GM23338 (cell line): ENCODE measurements at regions not wholly inside any gene's neighbourhood (a gene's known extent, or its start where the extent isn't known, plus 50 kb on each side); places are given as distances from the start of the nearest gene placed in this dataset.

ENCODE experiments used
- ATAC-seq: fragments of 200-7000 bp; cut with Tn5 transposase; 3 replicates; pipeline ENCODE4 v1.9.1; 2020
- DNase-seq: peaks from one replicate; pipeline ENCODE4 v3.0.0-alpha.2; 2015; ENCODE audit warnings: low spot score
- H2AFZ ChIP-seq: fragments of 200-600 bp; sonication (generic); 2 replicates; pipeline ENCODE4 v1.8.0; 2016; ENCODE audit warnings: antibody characterized with exemption, mild to moderate bottlenecking, moderate library complexity
- H3F3A ChIP-seq: fragments of 200-600 bp; sonication (generic); replicated peaks from 2 replicates; pipeline ENCODE4 v1.8.0; 2017; ENCODE audit warnings: antibody characterized with exemption, mixed run types, low read depth
- H3K27ac ChIP-seq: fragments of 200-600 bp; sonication (generic); 2 replicates; pipeline ENCODE4 v1.6.1; 2016; ENCODE audit warnings: low read depth
- H3K27me3 ChIP-seq: fragments of 200-600 bp; sonication (generic); 2 replicates; pipeline ENCODE4 v1.8.0; 2016; ENCODE audit warnings: mild to moderate bottlenecking, mixed run types, moderate library complexity; ENCODE audit not compliant: insufficient read depth
- H3K36me3 ChIP-seq: fragments of 200-600 bp; sonication (generic); 2 replicates; pipeline ENCODE4 v1.8.0; 2016; ENCODE audit warnings: mild to moderate bottlenecking; ENCODE audit not compliant: insufficient read depth
- H3K4me1 ChIP-seq: fragments of 200-600 bp; sonication (generic); 2 replicates; pipeline ENCODE4 v1.8.0; 2016; ENCODE audit warnings: mild to moderate bottlenecking, moderate library complexity; ENCODE audit not compliant: insufficient read depth
- H3K4me2 ChIP-seq: fragments of 200-600 bp; sonication (generic); 2 replicates; pipeline ENCODE4 v1.7.1; 2017; ENCODE audit warnings: mixed run types
- H3K4me3 ChIP-seq: fragments of 200-600 bp; sonication (generic); 2 replicates; pipeline ENCODE4 v1.6.1; 2016; ENCODE audit warnings: mixed run types
- H3K79me2 ChIP-seq: fragments of 200-600 bp; sonication (generic); replicated peaks from 2 replicates; pipeline ENCODE4 v1.8.0; 2017; ENCODE audit warnings: mild to moderate bottlenecking; ENCODE audit not compliant: insufficient read depth
- H3K9me2 ChIP-seq: fragments of 200-600 bp; sonication (generic); 2 replicates; pipeline ENCODE4 v1.8.0; 2017; ENCODE audit not compliant: insufficient read depth
- H4K20me1 ChIP-seq: fragments of 200-600 bp; sonication (generic); replicated peaks from 2 replicates; pipeline ENCODE4 v1.8.0; 2017; ENCODE audit warnings: mild to moderate bottlenecking; ENCODE audit not compliant: insufficient read depth
- H3K27ac Mint-ChIP-seq: 2 replicates; pipeline ENCODE4 v1.8.0; 2020; ENCODE audit warnings: inconsistent platforms, mild to moderate bottlenecking, moderate library complexity, mixed read lengths
- H3K27me3 Mint-ChIP-seq: 3 replicates; pipeline ENCODE4 v1.8.0; 2022; ENCODE audit warnings: low read depth, mild to moderate bottlenecking, moderate library complexity, mixed read lengths, inconsistent platforms; ENCODE audit not compliant: insufficient read depth, poor library complexity
- H3K36me3 Mint-ChIP-seq: 3 replicates; pipeline ENCODE4 v1.8.0; 2021; ENCODE audit warnings: low read depth, mild to moderate bottlenecking, inconsistent platforms, moderate library complexity, mixed read lengths
- H3K4me1 Mint-ChIP-seq: 3 replicates; pipeline ENCODE4 v1.8.0; 2020; ENCODE audit warnings: mild to moderate bottlenecking, inconsistent platforms, mixed read lengths
- H3K4me3 Mint-ChIP-seq: 3 replicates; pipeline ENCODE4 v1.8.0; 2021; ENCODE audit warnings: moderate library complexity, mild to moderate bottlenecking, inconsistent platforms, mixed read lengths
- H3K9me3 Mint-ChIP-seq: 3 replicates; pipeline ENCODE4 v1.8.0; 2020; ENCODE audit warnings: moderate library complexity, mild to moderate bottlenecking, inconsistent platforms, mixed read lengths
- CREB1 ChIP-seq: fragments of 250-450 bp; sonication (Bioruptor Pico); IDR thresholded peaks from 2 replicates; pipeline ENCODE4 v1.5.0; 2020; ENCODE audit warnings: low read depth, mild to moderate bottlenecking, moderate library complexity
- CTCF ChIP-seq, 2 experiments: fragments of 200-600 bp in 1 of 2; sonication (generic) in 1 of 2; conservative IDR thresholded peaks; 2 replicates each; pipeline versions ENCODE4 v1.5.1 to v1.6.1; 2016 to 2017; ENCODE audit warnings: antibody characterized with exemption in 2 of 2, low read depth in 2 of 2, mild to moderate bottlenecking in 2 of 2, moderate library complexity in 1 of 2
- ETS1 ChIP-seq: IDR thresholded peaks from 2 replicates; pipeline ENCODE4 v1.6.1; 2016; ENCODE audit warnings: antibody characterized with exemption
- EZH2 ChIP-seq: fragments of 200-600 bp; sonication (generic); IDR thresholded peaks from one replicate; pipeline ENCODE4 v1.8.0; 2017; ENCODE audit warnings: antibody characterized with exemption, mild to moderate bottlenecking, low read depth; ENCODE audit not compliant: unreplicated experiment
- EZH2phosphoT487 ChIP-seq: fragments of 200-600 bp; sonication (generic); IDR thresholded peaks from one replicate; pipeline ENCODE4 v1.8.1; 2018; ENCODE audit warnings: antibody characterized with exemption; ENCODE audit not compliant: unreplicated experiment
- JUNB ChIP-seq: IDR thresholded peaks from one replicate; pipeline ENCODE4 v1.6.1; 2016; ENCODE audit warnings: antibody characterized with exemption; ENCODE audit not compliant: unreplicated experiment
- NANOG ChIP-seq: IDR thresholded peaks from 2 replicates; pipeline ENCODE4 v1.6.1; 2016; ENCODE audit warnings: antibody characterized with exemption, borderline replicate concordance
- POLR2AphosphoS5 ChIP-seq: IDR thresholded peaks from 2 replicates; pipeline ENCODE4 v1.6.1; 2016; ENCODE audit warnings: antibody characterized with exemption, low read depth
- REST ChIP-seq: IDR thresholded peaks from one replicate; pipeline ENCODE4 v1.6.1; 2018; ENCODE audit warnings: antibody characterized with exemption; ENCODE audit not compliant: unreplicated experiment
- STAT1 ChIP-seq: IDR thresholded peaks from one replicate; pipeline ENCODE4 v1.6.1; 2016; ENCODE audit warnings: antibody characterized with exemption; ENCODE audit not compliant: unreplicated experiment
- ZNF331 ChIP-seq: fragments of 250-450 bp; sonication (Bioruptor Pico); IDR thresholded peaks from 2 replicates; pipeline ENCODE4 v1.5.0; 2020; ENCODE audit warnings: low read depth, mild to moderate bottlenecking, moderate library complexity

- Histone ChIP-seq H3K9me2 (no peaks in the 10 kb centered on the region), H3F3A (no peaks in the 10 kb centered on the region), H3K79me2 (no peaks in the 10 kb centered on the region), H3K4me1 (peaks cover 7% of the 10 kb centered on the region), H3K4me2 (no peak overlapping the region), H3K27me3 (peaks cover 13% of the 10 kb centered on the region), H3K4me3 (no peak overlapping the region), H3K36me3 (no peaks in the 10 kb centered on the region), H3K27ac (no peak overlapping the region), H2AFZ (no peak overlapping the region), H4K20me1 (no peaks in the 10 kb centered on the region)
- Mint-ChIP-seq H3K27me3 (peaks cover 9% of the 10 kb centered on the region), H3K4me3 (no peak overlapping the region), H3K36me3 (peaks cover 12% of the 10 kb centered on the region; the same call in 1 of the 3 replicates), H3K9me3 (peaks cover 11% of the 10 kb centered on the region; the same call in 2 of the 3 replicates), H3K4me1 (peaks cover 4% of the 10 kb centered on the region; the same call in 2 of the 3 replicates), H3K27ac (no peak overlapping the region)
- DNase-seq = no peak
- TF ChIP-seq POLR2AphosphoS5 (no peak), NANOG (no peak), CTCF (conservative IDR thresholded peaks at IDR 0.05; ENCODE audit: low read depth in 2 of 2) (no peak), ETS1 (no peak), CREB1 (CRISPR knock-in tag) (no peak), JUNB (no peak)
- no peak for ATAC-seq
Observed at GRCh38 chr5:169472544-169472943, 111.0 kb upstream of the SPDL1 start.

- ATAC-seq (no peak), DNase-seq (no peak)
- Mint-ChIP-seq H3K27me3 (peaks cover 11% of the 10 kb centered on the region), H3K9me3 (no peaks in the 10 kb centered on the region), H3K4me3 (no peak overlapping the region), H3K4me1 (peaks cover 8% of the 10 kb centered on the region; the same call in 2 of the 3 replicates), H3K36me3 (peaks cover 4% of the 10 kb centered on the region; the same call in 1 of the 3 replicates), H3K27ac (no peak overlapping the region)
- Histone ChIP-seq H3K79me2 (no peaks in the 10 kb centered on the region), H3K4me1 (peaks cover 9% of the 10 kb centered on the region), H3K36me3 (no peaks in the 10 kb centered on the region), H2AFZ (no peak overlapping the region), H3K4me3 (no peak overlapping the region), H3F3A (no peaks in the 10 kb centered on the region), H3K27me3 (peaks cover 13% of the 10 kb centered on the region), H3K27ac (no peak overlapping the region), H4K20me1 (no peaks in the 10 kb centered on the region), H3K9me2 (no peaks in the 10 kb centered on the region), H3K4me2 (no peak overlapping the region)
- TF ChIP-seq EZH2phosphoT487 (no peak), JUNB (no peak), ETS1 (no peak), CREB1 (CRISPR knock-in tag) (no peak), EZH2 (no peak), REST (no peak), STAT1 (no peak), ZNF331 (CRISPR knock-in tag) (no peak)
Observed at GRCh38 chr5:169471021-169471420, 112.6 kb upstream of the SPDL1 start.
